NCI-H1436 treated with DMSO at 0.1 percent for 48 hours (cell line): ENCODE measurements at regions not wholly inside any gene's neighbourhood (a gene's known extent, or its start where the extent isn't known, plus 50 kb on each side); places are given as distances from the start of the nearest gene placed in this dataset.

ENCODE experiments used
- DNase-seq: peaks from one replicate; lab custom pipeline; 2025; lab: John Stamatoyannopoulos, UW

DNA sequence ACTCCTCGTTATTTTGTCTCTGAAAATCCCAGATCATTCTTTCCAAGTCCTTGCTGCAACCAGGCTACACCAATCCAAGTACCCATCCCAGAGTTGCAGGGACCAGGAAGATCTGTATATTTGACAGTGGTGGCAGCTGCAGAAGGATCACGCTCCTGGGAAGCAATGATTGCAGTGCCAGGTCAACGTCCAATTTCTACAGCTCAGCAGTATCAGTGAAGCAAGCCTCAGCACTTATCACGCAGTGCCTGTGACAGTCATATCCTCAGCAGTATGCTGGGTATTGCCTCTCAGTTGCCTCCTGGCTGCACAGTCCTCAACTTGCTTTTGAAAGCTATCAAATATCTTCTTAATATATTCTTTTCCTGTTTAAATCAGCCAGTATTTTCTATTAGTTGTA is 66.7 kb downstream of the BARHL2 start:
- no peak for DNase-seq

DNA sequence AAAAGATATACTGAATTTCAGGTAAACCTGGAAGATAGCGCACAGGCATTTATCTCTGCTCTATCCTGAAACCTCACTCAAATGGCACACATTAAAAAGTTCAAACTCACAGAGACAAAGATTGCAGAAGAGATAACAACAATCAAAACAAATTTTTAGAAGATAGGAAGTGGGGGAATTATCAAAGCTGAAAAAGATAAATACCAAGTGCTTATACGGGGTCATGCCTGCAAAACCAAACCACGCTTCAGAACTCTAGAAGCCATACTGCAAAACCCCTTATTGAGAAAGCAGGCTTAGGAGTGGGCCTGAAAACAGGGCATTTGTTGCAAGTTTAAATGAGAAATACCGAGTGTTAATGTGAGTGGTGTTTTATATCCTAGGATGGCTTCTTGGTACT is 76.8 kb downstream of the BARHL2 start:
- DNase-seq, result no peak

- DNase-seq, result no peak
Measured at GRCh38 chr1:90622666-90623065, 94.4 kb downstream of the BARHL2 start.

DNA sequence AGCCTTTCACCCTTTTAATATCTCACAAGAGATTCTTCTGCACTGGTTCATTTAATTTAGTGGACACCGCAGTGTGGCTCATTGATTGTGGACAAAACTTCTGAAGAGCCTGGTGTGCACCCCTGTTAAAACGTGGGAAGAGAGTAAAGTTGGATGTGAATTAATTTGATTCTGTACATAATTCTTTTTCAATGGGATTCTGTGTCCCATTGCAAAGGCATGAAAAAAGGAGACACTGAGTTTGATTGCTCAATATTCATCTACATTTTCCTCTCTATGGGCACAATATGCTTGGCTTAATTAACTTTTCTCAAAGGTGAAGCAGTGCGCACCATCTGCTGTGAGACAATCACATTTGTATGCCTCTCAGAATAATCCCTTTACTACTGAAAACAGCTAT is 95.1 kb downstream of the BARHL2 start:
- DNase-seq, result no peak

DNA sequence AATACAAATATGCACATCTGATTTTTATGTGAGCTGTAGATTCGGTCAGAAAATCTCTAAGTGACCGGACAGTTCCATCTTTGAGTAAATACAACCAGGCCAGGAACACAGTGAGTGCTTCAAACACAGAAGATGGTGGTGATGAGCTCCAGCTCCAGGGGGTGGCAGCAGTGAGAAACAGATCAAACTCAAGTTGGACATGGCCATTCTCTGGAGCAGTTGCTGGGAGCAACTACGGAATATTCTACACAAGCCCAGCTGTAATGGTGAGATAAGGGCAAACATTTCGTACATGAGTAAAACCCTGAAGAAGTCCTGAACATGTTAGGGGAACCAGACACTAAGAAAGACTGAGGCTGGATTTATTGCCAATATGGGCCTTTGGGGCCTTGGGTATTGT is 100.7 kb downstream of the BARHL2 start:
- no peak for DNase-seq

DNA sequence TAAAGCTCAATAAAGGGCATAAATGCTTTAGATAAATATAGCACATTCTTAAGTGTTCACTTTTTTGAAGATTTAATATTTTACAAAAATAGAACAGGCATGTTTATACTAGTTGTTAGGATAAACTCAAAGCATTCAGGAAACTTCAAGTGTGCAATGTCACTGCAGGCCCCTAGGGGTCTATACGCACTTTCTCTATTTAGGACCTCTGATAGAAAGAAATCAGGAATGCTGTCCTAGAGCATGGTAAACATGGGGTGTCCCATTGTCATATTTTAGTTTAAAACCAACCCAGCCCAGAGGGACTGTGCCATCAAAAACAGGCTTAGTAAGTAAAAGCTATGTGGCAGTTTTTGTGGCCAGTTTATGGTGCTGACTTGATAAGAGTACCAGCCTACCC is 102.2 kb downstream of the BARHL2 start:
- DNase-seq, result no peak

DNA sequence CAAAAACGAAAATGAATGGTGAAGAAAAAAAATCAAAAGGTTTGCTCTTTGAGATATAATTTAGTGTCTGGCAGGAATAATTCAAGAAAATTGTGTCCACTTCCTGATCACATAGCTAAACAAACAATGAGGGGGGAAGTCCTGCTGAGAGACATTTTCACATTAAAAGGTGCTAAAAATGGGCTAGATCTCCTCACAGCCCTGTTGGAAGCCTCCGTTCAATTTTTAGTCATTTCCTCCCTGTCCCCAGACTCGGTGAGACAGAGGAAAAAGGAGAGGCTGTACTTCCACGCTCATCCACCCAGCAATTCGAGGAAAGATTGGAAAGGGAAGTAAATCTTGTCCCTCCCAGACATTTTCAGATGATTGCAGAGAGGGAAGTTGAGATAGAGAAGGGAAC is 103.7 kb downstream of the BARHL2 start:
- no peak for DNase-seq

DNA sequence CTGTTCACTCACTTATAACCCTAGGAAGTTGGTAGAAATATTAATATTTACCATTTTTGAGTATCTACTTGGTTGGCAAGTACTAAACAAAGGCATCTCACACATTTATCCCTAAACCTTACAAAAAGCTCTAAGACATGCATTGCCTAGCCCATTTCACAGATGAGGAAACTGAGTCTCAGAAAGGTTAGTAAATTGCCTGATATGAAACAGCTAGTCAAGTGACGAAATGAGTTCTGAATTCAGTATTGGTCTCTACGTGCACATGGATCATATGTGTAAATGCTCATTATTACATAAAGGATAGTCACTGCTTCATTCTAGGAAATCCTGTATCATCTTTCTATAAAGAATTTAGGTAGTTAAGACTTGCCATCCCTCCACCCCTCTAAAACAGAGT is 105.1 kb downstream of the BARHL2 start:
- no peak for DNase-seq

GRCh38 chr1:90607736-90608135 is 109.4 kb downstream of the BARHL2 start:
- DNase-seq, result no peak

- no peak for DNase-seq
Measured at GRCh38 chr1:90605070-90605469, 112.0 kb downstream of the BARHL2 start.

- peak; percentile 58 for DNase-seq
Measured at GRCh38 chr1:90593312-90593711, 123.8 kb downstream of the BARHL2 start.

DNA sequence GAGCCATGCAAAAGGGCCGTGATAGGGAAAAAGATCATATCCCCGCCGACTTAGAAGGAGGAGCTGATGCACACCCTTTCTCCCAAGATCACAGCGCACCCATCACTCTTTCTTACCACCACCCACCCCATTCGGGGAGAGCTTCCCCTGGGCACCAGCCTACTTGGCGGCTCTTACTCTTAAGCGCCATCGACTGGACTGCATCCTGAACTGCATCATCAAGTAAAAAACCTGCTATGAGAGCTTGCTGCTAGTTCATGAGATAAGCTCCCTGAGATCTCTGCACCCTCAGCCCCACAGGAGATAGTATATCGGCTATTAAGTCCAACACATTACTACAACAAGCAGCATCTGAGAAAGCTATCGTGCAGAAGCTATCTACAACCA is 125.1 kb downstream of the BARHL2 start:
- DNase-seq, result no peak

GRCh38 chr1:90591355-90591969 is 125.6 kb downstream of the BARHL2 start:
- no peak for DNase-seq

DNA sequence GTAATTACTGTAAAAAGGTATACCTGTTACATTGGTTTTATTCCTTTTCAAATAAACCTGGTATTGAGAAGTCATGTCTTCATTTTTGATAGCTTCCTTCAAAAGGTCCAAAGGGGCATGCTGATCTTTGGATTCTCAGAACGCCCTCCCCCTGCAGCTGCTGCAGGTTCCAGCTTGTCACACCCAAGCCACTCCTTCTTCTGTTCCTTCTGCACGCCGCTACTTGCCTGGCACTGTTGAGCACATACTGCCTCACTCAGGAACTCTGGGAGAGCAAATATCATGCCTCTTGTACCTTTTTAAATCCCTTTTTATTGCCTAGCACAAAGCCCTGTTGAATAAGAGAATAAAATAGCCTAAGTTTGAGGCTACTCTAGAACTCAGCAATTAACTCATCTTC is 136.9 kb downstream of the BARHL2 start:
- DNase-seq, result peak; percentile 30

DNA sequence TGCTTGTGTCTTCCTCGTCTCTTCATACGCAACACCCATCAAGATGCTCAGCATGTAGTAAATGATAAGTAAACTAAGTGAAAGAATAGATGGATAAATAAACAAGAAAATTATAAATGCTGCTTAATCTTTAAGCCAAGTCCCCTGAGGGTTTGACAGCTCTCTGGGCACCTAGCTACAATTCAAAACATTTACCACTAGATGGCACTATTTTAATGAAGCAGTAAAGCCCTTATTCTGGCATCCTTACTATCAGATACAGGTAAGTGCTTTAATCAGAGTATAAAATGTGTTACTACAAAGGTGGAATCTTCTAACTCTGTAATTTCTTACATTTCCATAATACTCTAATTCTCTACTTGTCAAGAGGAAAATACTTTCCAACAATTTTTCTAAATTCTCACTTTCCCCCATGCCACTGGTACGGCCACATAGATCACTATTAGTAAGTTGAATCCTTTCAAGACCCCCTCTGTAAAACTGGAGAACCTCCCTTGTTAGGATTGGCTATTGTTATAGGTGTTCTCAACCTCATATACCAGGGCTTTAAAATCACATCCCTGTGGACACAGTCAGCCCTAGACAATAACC is 137.8 kb downstream of the BARHL2 start:
- DNase-seq, result no peak

DNA sequence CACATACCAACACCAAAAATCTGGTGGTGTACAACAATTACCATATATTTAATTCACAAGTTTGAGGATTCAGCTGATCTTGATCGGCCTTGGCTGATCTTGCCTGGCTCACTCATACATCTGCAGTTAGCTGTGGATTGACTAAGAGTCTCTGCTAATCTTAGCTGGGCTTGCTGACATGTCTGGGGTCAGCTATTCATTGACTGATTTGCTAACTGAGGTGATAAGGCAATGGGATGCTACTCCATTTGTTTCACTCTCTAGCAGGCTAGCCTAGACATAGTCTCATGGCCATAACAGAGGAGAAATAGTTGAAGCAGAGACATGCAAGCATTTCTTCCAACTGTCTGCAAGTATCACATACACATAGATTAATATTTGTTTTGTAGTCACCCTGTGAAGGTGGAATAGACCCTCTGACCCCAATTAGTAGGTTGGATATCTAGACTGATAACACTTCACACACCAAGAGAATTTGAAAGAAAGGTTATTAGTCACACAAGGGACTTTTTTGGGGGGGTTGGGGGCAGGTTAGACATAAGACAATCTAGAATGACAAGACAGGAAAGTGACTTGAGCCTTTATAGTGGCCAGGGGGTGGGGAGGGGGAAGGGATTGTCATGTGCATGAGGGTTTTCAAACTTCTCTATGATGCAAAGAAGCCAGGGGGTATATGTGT is 142.3 kb downstream of the BARHL2 start:
- DNase-seq, result no peak

- no peak for DNase-seq
Measured at GRCh38 chr1:90573736-90574135, 143.4 kb downstream of the BARHL2 start.

- DNase-seq, result no peak
Measured at GRCh38 chr1:90572446-90572845, 144.7 kb downstream of the BARHL2 start.

- no peak for DNase-seq
Measured at GRCh38 chr1:90568436-90568835, 148.7 kb downstream of the BARHL2 start.

DNA sequence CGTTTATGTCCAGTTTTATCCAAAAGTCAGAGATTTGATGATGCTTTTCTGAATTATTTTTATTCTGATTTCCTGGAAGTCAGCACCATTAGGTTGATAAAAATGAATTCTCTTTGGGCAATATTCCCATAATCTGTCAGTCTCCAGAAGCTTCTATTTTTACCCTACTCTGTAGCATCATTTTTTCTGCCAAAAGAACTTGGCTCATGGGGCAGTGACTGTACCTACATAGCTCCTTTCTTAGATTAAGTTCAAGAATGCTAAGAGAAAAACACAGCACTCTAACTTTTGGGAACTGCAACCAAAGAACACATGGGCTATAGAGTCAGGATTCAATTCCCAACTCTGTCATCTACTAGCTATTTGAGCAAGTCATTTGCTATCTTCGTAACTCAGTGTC is 152.9 kb downstream of the BARHL2 start:
- no peak for DNase-seq

GRCh38 chr1:90562892-90563291 is 154.2 kb downstream of the BARHL2 start:
- no peak for DNase-seq

GRCh38 chr1:90561911-90562310 is 155.2 kb downstream of the BARHL2 start:
- DNase-seq, result no peak

DNA sequence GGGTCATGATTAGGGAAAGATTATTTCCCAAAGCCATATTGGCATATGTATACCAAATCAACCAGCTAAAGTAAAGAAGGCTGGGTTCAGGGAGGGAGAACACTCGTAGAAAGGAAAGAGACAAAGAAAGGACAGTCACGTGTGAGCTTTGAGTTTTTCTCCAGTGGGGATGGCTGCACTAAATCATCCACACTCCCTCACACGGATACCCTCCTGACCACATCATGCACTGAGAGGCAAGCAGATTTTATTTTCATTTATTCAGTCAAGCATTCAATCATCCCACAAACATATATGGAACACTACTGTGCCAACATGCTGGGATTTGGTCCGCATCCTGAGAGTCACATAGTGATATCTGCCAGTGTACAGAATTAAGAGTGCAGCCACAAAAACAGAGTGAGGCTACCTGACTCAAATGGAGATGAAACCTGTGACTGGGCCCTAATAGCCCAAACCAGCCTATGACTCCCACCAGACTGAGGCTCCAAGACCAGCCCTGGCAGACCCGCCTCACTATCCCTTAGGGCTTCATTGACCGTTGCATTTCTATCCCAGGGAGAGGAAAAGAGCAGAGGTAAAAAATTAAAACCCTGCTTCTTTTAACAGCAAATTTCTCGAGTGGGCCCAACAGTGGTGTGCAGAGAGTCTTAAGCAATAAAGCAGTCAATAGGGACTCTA is 155.9 kb downstream of the BARHL2 start:
- no peak for DNase-seq
